ENCODE measurements at regions not wholly inside any gene's neighbourhood (a gene's known extent, or its start where the extent isn't known, plus 50 kb on each side); places are given as distances from the start of the nearest gene placed in this dataset.
"Not testable (repeated sequence)": the region's sequence is repeated elsewhere in the genome, so short reads cannot be mapped to it uniquely, and the experiment has no call there.

DNA sequence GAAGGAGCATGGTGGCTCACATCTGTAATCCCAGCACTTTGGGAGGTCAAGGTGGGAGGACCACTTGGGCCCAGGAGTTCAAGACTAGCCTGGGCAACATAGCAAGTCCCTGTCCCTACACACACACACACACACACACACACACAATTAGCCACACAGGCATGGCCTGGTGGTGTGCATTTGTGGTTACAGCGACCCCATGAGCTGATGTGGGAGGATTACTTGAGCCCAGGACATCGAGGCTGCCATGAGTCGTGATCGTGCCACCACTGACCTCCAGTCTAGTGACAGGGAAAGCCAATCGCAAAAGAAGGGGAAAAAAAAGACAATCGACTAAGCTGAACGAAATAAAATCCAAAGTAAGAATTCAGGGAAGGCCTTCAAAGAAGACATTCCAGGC, 67.9 kb downstream of the TBX3 start:
- no peak for DNase-seq

DNA sequence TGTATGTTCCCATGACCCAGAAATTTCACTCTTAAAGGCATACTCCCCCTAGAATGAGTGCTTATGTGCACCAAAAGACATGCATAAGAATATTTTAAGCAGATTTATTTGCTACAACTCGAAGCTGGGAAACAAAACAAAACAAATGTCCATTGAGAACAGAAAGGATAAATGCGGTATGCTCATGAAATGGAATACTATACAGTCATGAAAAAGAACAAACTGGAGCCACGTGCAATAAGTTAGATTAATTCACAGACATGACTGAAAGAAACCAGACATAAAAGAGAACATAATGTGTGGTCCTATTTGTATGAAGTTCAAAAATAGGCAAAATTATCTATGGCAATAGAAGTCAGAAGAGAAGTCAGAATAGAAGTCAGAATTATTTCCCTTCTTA, 69.9 kb downstream of the TBX3 start:
- DNase-seq: no peak

DNA sequence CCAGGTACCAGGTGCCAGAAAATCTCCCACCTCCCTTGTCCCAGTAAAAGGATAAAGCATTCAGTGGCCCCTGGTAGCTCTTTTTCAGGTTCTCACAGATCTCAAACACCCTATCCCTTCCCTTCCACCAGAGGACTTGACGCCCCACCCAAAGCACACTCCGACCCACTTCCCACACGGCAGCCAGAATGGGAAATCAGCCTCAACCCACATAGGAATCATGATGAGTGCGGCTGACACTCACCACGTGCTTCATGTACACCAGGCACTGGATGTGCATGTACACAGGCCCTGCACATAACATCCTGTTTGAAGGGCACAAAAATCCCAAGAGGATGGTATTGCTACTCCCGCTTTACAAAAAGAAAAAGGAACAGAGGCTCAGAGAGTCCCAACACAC, 71.9 kb downstream of the TBX3 start:
- DNase-seq: no peak

DNA sequence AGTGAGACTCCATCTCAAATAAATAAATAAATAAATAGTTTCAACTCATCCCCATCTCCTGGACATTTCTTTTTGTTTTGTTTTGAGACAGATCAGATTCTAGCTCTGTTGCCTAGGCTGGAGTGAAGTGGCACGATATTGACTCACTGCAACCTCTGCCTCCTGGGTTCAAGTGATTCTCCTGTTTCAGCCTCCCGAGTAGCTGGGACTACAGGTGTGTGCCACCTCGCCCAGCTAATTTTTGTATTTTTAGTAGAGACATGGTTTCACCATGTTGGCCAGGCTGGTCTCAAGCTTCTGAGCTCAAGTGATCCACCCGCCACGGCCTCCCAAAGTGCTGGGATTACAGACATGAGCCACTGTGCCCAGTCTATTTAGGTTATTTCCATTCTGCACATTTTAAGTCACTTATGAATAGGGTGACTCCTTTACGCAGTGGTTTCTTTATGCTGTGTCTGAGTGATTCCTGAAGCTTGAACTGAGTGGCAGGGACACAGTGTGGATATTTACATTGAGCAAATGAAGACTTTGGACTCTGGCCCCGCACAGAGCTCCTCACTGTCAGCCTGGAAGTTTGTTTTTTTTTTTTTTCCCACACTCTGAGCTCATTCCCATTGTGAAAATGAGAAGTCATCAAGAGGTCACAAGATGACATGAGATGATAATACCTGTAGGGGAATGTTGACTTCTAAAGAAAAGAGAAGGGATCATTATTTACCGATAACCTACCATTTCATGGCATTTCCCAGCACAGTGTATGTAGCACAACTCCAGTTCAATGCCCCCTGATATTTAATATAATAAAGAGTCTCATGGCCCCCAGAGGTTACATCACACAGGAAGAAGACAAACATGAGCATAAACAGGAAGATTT, 72.6 kb downstream of the TBX3 start:
- no peak for DNase-seq

DNA sequence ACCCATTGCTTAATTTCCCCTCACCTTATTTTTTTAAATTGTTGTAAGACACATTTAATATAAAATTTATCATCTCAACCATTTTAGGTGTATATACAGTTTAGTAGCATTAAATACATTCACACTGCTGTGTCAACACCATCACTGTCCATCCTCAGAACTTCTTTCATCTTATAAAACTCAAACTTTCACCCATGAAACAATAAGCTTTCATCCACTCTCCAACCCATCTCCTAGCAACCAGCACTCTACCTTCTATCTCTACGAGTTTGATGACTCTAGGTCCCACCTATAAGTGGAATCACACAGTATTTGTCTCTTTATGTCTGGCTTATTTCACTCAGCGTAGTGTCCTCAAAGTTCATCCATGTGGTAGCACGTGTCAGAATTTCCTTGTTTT, 75.5 kb downstream of the TBX3 start:
- no peak for DNase-seq

DNA sequence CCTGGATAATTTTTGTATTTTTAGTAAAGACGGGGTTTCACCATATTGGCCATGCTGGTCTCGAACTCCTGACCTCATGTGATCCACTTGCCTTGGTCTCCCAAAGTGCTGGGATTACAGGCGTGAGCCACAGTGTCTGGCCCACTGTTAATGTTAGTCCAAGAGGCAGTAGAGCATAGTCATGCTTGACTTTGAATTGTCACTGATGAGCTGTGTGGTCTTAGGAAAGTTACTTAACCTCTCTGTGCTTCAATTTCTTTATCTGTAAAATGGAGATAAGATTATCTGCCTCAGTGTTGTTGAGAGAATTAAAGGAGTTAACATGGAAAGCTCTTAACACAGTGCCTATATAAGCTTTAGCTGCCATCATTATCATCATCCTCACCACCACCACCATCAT, 78.1 kb downstream of the TBX3 start:
- DNase-seq: no peak

DNA sequence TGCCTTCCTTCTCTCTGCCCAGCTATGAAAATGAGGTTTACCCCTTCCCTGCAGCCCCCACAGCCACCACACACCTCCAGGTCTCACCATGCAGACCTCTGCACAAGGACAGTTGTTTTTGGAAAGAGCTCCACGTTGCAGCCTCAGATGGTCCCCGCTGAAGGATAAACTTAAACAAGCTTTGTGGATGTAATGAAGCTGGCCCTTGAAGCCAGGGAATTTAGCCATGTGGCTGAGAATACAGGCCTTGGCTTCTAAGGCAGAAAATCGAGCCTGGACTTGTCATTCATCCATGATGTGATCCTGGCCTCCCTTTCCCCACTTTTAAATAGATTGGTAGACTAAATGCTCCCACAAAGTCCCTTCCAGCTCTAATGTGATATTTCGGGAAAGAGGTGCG, 79.4 kb downstream of the TBX3 start:
- DNase-seq: no peak

DNA sequence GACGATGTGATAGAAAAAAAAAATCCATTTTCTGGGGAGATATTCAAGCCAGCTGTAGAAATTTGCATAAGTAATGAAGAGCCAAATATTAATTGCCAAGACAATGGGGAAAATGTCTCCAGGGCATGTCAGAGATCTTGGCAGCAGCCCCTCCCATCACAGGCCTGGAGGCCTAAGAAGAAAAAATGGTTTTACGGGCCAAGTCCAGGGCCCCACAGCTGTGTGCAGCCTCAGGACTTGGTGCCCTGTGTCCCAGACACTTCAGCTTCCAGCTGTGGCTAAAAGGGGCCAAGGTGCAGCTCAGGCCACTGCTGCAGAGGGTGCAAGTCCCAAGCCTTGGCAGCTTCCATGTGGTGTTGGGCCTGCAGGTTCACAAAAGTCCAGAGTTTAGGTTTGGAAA, 83.4 kb downstream of the TBX3 start:
- not testable (repeated sequence) for DNase-seq

DNA sequence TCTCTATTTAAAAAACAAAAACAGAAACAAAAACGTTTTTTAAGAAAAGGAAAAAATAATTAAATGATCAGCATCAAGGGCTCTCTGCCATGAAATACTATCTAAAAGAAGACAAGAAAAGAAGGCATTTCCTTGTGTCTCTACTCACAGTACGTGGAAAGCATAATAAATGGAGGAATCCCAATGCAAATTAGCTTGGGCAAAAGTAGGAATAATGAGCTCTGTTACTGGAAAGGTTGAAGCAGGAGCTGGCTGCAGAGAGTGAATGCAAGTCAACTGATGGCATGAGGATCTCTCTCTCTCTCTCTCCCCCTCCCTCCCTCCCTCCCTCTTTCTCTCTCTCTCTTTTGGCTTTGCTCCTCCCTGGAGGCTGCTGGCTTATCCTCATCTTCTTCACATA, 85.9 kb downstream of the TBX3 start:
- no peak for DNase-seq

DNA sequence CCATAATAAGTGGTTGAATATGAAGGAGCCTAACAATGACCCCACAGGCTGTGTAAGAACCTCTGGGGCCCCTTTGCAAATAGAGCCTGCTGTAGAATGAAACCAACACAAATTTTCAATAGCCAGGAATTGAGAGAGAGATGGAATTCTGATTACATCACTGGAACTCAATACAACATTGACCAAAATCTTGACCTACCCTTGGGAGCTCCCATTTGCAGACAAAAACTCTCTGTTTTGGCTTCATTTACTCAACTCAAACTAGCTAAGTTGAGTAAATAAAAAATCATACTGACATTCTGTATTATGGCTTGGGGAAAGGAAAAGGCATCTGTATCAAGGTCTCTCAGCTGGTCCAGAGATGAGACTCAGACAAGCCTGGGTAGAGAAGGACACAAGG, 91.0 kb downstream of the TBX3 start:
- DNase-seq: no peak

DNA sequence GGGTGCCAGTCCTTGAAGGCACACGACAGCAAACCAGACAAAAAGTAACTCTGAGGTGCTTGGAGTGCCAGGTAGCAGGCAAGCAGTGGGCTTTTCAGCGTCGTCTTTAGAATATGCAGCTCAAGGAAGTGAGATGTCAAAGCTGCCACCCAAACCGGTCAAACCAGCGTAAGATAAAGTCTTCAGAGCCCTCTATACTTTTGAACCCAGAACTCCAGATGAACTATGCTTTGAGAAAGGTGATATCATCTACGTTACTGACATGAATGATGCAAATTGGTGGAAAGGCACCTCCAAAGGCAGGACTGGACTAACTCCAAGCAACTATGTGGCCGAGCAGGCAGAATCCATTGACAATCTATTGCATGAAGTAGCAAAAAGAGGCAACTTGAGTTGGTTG, 95.9 kb downstream of the TBX3 start:
- DNase-seq: no peak

DNA sequence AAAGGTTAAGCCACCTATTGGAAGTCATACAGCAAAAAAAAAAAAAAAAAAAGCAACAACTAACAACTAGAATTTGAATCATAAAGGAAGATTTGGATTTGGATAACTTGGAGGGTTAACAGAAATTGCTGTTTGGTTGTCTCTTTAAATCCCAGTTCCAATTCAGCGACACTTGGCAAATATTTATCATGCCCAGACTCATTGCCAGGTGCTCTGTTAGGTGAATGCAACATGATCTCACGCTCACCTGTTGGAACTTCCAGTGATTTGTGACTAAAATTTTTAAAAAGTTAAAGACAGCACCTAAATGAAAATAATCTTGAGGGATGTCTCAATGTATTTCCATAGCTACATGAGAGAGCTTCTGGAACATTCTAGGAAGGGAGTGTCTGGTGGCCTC, 103.7 kb downstream of the TBX3 start:
- DNase-seq: no peak

DNA sequence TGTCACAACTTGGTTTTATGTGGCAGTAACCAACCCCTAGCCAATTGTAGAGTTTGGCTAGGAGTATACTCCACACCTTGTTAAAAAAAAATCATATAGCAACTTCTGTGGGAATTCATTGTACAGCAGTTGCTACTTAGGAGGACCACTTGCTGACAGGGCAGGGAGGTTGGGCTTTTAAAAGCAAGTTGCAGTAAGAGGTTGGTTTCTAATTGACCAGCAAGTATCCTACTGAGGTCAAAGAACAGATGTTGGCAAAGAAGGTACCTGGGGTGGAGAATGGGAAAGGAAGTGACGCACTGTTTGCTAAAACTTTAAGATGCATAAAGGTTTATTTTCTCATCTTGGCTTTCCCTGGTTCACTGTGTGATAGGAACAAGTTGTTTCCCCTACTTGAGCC, 104.6 kb downstream of the TBX3 start:
- DNase-seq: no peak

DNA sequence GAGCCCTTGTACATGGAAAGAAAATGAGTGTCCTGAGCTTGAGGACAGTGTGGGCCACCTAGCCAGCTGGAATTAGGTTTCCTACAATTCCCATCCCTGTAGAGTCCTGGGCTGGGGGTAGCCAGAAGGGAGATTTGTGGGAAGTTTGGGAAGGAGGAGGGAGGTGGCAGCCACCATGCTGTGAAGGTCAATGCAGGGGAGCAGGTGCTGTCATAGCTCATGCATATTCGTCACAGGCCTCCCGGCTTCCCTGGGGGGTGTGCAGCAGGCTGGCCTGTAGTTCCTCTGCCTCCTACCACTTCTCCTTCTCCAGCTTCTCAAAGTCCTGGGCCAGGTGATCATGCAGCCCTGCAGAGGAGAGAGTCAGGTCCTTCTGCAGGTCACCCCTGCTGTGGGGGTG, 121.3 kb downstream of the TBX3 start:
- no peak for DNase-seq

DNA sequence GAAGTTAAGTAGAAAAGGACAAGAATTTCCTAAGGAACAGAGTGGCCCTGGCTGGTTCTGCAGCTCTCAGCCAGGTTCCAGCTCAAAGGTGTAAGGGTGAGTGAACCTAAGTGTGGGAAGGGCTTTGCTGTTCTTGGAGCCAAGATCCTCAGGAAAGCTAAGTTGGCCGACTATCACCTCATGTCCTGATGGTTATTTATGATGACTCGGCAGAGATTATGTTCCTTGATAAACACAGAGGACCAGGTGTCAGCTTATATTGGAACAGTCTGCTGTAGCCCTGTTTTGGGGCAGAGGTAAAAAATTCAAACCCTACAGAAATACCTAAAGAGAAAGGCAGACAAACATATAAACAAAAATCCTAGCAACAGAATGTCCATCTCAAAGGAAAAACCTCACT, 128.5 kb downstream of the TBX3 start:
- no peak for DNase-seq

DNA sequence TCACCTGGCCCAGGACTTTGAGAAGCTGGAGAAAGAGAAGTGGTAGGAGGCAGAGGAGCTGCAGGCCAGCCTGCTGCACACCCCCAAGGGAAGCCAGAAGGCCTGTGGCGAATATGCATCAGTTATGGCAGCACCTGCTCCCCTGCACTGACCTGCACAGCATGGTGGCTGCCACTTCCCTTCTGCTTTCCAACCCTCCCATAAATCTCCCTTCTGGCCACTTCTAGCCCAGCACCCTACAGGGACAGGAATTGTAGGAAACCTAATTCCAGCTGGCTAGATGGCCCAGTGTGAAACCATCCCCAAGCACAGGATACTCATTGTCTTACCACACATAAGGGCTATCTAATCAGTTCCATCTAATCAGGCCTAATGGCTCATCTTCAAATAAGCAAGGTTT, 136.3 kb downstream of the TBX3 start:
- DNase-seq: no peak

DNA sequence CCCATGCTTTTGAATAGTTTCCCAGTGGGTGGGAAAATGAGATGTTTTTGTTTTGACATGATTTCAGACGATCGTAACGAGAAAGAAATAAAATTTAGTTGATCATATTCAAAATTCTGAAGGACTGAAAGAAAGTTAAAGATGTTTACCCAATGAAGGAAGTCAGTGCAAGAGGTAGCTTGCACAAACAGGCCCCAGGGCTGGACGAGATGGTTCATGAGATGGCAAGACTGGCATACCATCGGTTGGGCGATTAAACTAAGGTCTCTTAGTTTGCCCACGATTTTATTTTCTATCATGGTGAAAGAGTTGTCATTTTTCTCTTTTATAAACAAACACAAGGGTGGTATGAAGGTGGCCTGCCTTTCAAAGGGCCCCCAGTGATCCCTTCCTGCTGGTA, 124.5 kb upstream of the TBX5 start:
- no peak for DNase-seq

DNA sequence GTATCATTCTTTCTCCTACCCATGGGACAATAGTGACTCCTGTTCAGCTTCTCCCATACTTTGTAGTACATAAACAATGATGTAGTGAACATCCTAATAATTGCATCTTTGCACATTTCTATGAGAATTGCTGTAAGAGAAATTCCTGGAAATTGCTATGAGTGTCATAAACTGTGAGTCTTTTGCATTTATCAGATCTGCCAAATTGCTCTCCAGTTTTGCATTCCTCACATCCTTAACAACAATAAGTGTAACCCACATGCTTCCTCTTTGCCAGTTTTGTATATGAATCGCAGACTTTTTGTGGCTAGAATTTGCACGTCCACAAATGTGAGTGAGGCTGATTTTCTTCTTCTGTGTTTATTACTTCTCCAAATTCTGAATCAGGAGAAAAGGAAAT, 124.0 kb upstream of the TBX5 start:
- DNase-seq: no peak

DNA sequence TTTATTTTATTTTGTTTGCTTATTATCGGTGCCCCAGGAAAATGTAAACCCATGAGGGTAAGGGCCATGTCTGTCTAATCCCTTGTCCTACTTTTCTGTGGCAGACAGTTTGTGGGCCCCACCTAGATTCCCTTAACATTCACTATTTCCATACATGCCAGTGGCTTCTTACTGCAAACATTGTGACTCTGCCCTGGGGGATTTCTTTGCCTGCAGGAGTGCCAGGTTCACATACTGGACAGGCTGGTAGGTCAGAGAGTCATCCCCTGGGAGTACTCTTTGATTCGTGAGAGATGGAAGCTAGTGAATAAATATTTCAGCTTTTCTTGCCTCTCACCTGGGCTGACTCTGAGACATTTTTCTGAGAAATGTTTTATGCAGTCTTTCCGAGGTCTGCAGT, 122.8 kb upstream of the TBX5 start:
- DNase-seq: no peak

DNA sequence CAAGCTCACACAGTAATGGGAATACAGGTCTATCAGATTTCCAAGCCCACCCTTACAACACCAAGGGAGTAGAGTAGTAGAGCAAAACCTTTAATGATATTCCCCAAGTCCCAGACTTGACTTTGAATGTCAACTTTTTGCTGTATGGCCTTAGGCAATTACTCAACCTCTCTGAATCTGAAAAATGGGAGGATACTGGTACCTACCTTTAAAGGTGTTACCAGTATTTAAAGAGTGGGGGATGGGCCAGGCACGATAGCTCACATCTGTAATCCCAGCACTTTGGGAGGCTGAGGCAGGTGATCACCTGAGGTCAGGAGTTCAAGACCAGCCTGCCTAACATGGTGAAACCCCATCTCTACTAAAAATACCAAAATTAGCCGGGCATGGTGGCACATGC, 115.2 kb upstream of the TBX5 start:
- DNase-seq: not testable (repeated sequence)

DNA sequence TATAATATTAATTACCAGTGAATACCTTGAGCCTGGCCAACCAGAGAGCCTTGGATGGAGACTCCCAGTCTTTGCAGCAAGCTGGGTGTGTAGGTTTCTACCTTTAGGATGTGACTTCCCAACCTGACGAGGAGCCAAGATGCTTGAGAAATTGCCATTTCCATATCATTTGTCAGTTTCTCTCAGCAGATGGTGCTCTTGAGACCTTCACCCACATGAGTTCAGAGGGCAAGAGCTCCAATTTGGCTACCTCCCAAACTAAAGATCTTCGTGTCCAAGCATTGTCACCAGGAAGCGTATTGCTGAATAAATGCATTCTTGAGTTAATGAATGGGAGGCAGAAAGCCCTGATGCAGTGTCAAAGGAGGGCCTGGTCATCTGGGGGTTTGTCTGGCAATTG, 106.4 kb upstream of the TBX5 start:
- DNase-seq: no peak

DNA sequence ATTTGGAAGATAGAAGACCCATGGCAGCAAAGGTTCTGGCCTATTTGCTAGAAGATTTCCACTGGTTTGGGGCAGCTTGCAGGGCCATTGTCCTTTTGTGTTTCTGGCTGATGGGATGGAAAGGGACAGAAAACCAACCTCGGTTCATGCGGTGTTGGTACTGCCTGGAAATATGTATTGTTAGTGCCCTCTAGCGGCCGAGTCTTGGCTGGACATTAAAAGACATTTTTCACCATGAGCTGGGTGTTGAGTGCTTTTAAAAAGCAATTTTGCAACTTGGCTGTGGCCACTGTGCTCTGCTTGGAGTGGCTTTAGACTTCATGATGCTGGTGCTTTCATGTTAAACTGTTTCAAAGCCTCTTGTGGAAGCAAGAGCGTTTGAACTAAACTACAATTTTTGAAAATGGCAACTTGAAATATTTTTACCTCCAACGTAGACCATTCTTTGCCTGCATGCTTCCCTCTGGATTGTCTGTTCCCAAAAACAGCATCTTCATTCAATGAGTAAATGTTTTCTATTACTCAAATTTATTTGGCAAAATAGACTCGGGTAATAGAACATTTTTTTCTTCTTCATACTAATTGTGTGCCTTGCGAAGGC, 102.7 kb upstream of the TBX5 start:
- DNase-seq: peak; percentile 50 to 57

DNA sequence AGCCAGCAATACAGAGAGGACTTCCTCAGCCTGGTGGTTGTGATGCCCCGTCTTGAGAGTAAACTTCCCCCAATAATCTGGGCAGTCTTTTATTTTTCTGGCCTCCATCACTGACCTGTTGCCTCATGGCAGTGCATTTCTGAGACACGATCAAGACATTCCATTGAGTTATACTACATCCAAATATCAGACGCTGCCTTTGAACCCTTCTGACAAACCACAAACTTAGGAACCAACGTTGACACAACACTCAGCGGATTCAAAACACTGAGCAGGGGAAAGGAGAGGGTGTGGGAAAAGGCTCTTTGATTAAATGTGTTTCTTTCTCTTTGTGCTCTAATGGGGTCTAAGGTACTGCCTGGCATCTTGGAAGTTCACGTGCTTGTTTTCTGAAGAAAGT, 100.7 kb upstream of the TBX5 start:
- DNase-seq: no peak

DNA sequence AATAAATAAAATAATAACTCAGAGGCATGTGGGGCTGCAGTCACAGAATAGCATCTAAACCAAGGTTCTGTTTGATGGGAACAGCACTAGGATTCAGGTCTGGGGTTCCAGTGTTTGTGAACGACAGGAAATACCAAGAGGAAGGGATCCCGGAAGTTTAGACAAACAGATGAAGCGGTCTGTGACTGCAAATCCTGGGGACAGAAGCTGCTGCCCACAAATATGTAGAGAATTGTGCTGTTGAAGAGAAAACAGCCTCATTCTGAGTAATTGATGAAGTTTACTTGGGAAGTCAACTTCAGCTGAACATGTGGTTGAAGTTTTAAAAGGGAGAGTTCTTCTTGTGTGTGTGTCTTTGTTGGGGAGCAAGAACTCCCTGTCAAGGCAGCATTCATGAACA, 98.4 kb upstream of the TBX5 start:
- DNase-seq: no peak

DNA sequence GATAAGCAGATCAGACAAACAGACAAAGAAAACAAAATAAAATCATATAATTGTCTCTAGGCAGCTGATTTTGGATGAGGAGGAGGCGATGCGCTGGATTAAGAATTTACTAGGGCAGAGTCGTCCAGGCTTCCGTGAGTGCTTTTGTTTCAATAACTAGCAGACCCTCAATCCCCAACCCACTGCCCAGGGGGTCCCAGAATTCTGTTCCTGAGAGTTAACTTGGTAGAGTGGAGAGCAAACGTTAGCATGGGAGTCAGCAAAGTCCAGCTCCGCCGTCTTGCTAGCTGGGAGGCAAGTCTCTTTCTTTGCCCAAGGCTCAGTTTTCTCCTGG, 95.5 kb upstream of the TBX5 start:
- DNase-seq: no peak

Data from AML-193 (cell line).